Hematopoietic multipotent progenitor cell (in vitro differentiated cells): ENCODE measurements at regions not wholly inside any gene's neighbourhood (a gene's known extent, or its start where the extent isn't known, plus 50 kb on each side); places are given as distances from the start of the nearest gene placed in this dataset. TPM values are rescaled to one million over a fixed set of nuclear protein-coding genes. Genes with fewer than 3 reads are reported as not detected.
"Not testable (repeated sequence)": the region's sequence is repeated elsewhere in the genome, so short reads cannot be mapped to it uniquely, and the experiment has no call there.

Experiments
- DNase-seq, 3 donors: peaks; one replicate each; pipeline ENCODE4 v3.0.0-alpha.2; 2011 to 2015; ENCODE audit warnings: low read depth in 2 of 3, low spot score in 2 of 3
- small RNA-seq: library from RNA; depleted of rRNA; stranded (forward); fragments of <200 nt; gene quantifications from one replicate; pipeline ENCODE3, GENCODE V24; 2012

DNA sequence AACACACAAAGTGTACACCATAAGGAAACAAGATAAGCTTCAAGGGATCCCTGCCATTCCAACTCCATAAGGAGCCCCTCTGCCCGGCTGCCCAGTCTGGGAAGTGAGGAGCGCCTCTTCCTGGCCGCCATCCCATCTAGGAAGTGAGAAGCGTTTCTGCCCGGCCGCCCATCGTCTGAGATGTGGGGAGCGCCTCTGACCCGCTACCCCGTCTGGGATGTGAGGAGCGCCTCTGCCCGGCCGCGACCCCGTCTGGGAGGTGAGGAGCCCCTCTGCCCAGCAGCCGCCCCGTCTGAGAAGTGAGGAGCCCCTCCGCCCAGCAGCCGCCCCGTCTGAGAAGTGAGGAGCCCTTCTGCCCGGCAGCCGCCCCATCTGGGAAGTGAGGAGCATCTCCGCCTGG, 51.8 kb upstream of the KLHL4 start:
- not testable (repeated sequence) for DNase-seq

Small RNA genes in the stretch of these regions (small RNA-seq; reads per million reads assigned to genes)
- not detected for gene Z96811.1
